NT2/D1 (cell line): ENCODE measurements at regions not wholly inside any gene's neighbourhood (a gene's known extent, or its start where the extent isn't known, plus 50 kb on each side); places are given as distances from the start of the nearest gene placed in this dataset.

Experiments used
- DNase-seq: peaks from one replicate; pipeline ENCODE4 v3.0.0-alpha.2; 2011; ENCODE audit warnings: low read depth, low spot score
- H3K27me3 ChIP-seq: 2 replicates; pipeline ENCODE4 v1.6.0; 2011; ENCODE audit warnings: mild to moderate bottlenecking; ENCODE audit not compliant: insufficient read length, insufficient read depth
- H3K36me3 ChIP-seq: 2 replicates; pipeline ENCODE4 v1.6.1; 2011; ENCODE audit warnings: mild to moderate bottlenecking, low read length, mixed read lengths; ENCODE audit not compliant: insufficient read depth, insufficient read length
- H3K4me1 ChIP-seq: 2 replicates; pipeline ENCODE4 v1.5.1; 2011; ENCODE audit not compliant: insufficient read depth, insufficient read length
- H3K4me3 ChIP-seq: 2 replicates; pipeline ENCODE4 v1.5.1; 2011; ENCODE audit warnings: low read depth; ENCODE audit not compliant: insufficient read length
- H3K9ac ChIP-seq: 2 replicates; pipeline ENCODE4 v1.6.0; 2011; ENCODE audit warnings: low read depth; ENCODE audit not compliant: insufficient read length
- H3K9me3 ChIP-seq: 2 replicates; pipeline ENCODE4 v1.5.1; 2011; ENCODE audit warnings: mild to moderate bottlenecking, low read length; ENCODE audit not compliant: insufficient read depth
- SUZ12 ChIP-seq: IDR thresholded peaks from 2 replicates; pipeline ENCODE4 v1.6.1; 2011; ENCODE audit not compliant: insufficient read length, insufficient read depth; ENCODE audit errors: extremely low read depth
- YY1 ChIP-seq: IDR thresholded peaks from 2 replicates; pipeline ENCODE4 v1.6.1; 2011; ENCODE audit not compliant: insufficient read length, insufficient read depth
- ZNF274 ChIP-seq: IDR thresholded peaks from 2 replicates; pipeline ENCODE4 v1.6.1; 2011; ENCODE audit warnings: mild to moderate bottlenecking, low read depth, low read length

DNA sequence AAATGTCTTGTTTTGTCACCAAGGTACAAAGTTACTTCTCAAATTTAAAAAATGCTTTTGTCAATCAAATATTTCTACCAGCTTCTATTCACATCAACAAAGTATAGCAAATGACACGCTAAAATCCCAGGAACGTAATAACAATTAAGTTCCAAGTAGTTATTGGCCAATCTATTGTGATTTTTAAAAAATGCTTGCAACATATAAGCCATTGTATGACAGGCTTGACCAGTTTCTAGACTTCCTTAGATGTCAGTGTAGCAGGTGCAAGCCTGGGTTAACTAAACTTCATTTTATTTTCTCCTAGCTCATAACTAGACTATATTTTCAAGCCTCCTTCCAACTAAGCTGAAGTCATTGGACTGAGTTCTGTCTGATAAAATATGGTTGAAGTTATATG, 494.5 kb upstream of the PKN2 start:
- H3K9ac ChIP-seq = no peak overlapping the region
- no peaks in the 10 kb centered on the region for H3K4me1 ChIP-seq
- no peaks in the 10 kb centered on the region for H3K36me3 ChIP-seq
- H3K4me3 ChIP-seq = no peak overlapping the region
- no peaks in the 10 kb centered on the region for H3K27me3 ChIP-seq
- no peak for DNase-seq
- H3K9me3 ChIP-seq = no peaks in the 10 kb centered on the region
- TF ChIP-seq YY1 (no peak), SUZ12 (no peak), ZNF274 (no peak)

DNA sequence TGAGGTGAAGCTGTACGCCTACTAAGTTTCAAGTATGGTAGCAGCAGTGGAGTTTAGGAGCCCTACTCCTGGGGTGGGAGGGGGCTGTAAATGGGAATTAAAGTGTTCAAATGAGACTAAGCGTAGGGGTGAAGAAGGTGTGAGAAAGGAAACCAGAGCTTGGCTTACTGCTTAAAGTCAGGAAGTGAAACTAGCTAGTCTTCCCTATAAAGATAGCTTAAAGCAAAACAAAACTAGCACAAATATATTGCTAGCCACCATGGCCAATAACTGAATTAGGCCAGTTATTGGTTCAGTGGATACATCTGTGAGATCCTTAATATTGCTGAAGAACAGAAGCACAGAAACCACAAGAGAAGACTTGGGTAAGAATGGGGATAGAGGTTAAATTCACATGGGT, 492.2 kb upstream of the PKN2 start:
- Histone ChIP-seq H3K9me3 (no peaks in the 10 kb centered on the region), H3K4me3 (no peak overlapping the region), H3K36me3 (no peaks in the 10 kb centered on the region), H3K9ac (no peak overlapping the region), H3K27me3 (no peaks in the 10 kb centered on the region), H3K4me1 (no peaks in the 10 kb centered on the region)
- TF ChIP-seq YY1 = no peak
- no peak for TF ChIP-seq ZNF274
- TF ChIP-seq SUZ12 = no peak
- no peak for DNase-seq

DNA sequence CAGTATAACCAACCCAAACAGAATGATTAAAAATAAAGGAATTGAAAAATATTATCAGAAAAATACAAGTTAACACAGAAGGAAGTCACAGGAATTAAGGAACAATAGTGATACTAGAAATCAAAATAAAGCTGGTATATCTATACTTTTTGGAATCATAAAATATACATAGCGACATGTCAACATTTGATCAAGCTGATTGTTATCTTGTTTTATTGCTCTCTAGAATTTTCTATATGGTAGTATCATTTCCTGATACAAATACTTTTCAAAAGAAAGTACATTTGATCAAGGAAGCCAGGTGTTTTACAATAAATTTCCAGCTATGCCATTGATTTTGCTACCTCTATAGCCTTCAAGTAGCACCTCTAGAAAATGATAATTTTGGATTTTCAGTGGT, 489.5 kb upstream of the PKN2 start:
- Histone ChIP-seq H3K9me3 (no peaks in the 10 kb centered on the region), H3K36me3 (no peaks in the 10 kb centered on the region), H3K27me3 (no peaks in the 10 kb centered on the region), H3K4me1 (no peaks in the 10 kb centered on the region), H3K9ac (no peak overlapping the region), H3K4me3 (no peak overlapping the region)
- DNase-seq = no peak
- TF ChIP-seq ZNF274 = no peak

DNA sequence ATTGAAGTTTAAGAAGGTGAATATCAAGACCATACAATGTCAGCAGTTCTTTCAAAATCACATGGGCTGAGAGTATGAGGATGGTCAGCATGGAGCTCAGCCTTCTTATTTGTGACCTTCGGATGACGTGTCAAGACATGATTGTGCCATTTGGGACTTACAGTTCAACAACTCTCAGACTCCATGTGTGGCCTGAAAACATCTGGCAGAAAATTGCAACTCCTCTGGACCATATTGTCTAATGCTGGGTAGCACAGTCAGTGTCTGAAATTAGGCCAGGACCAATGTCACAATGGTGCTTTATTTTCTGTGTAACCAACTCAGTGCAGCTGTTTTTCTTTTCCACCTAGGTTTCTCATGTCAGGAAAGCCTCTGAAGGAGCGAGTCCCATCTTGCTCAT, 483.5 kb upstream of the PKN2 start:
- H3K9me3 ChIP-seq = no peaks in the 10 kb centered on the region
- TF ChIP-seq YY1 (no peak), SUZ12 (no peak), ZNF274 (no peak)

DNA sequence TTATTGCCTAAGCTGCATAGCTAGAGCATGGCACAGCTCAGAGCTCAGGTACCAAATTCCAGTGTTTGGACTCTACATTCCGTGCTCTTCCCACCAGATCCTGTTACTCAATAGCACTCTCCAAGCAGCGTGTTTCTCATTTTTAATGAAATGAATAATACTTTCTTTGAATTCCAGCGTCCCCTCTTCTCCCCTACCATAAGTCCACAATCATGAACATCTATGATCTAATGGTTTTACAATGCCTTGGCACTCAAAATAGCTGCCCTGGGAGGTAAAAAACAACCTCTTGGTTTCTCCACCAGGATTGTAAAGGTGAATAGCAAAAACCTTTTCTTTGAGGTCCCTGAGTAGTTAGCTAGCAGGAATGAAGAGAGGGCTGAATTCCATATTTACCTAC, 480.0 kb upstream of the PKN2 start:
- no peak overlapping the region for H3K4me3 ChIP-seq

More for the DNA sequence above, 483.5 kb upstream of the PKN2 start:
- H3K9ac ChIP-seq = no peak overlapping the region
- no peaks in the 10 kb centered on the region for H3K4me1 ChIP-seq
- no peak overlapping the region for H3K4me3 ChIP-seq
- no peak for DNase-seq
- H3K27me3 ChIP-seq = no peaks in the 10 kb centered on the region
- no peaks in the 10 kb centered on the region for H3K36me3 ChIP-seq

DNA sequence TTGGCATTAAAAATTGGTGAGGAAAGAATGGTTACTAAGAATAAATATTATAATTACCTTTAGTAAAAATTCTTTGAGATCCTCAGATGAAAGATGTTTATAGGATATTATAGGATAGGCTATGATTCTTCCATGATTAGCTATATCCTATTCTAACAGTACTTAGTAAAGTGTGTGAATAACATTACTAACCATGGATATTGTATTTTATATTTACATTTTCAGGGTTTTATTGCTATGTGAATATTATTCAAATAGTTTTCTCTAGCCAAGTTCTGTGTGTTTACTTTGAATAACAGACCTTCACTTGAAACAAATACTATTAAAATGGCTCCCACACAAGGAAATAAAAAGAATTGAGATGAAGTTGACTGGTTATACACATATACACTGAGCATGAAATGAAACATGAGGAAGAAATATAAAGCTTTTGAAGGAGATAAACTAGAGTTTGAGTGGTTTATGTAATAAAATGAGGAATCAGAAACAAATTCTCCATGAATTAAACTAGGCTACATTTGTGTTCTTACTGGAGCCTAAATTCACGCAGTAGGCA, 479.4 kb upstream of the PKN2 start:
- no peak overlapping the region for H3K9ac ChIP-seq
- H3K4me1 ChIP-seq = no peaks in the 10 kb centered on the region
- H3K27me3 ChIP-seq = no peaks in the 10 kb centered on the region
- no peak overlapping the region for H3K4me3 ChIP-seq
- no peaks in the 10 kb centered on the region for H3K9me3 ChIP-seq
- no peak for TF ChIP-seq SUZ12
- TF ChIP-seq YY1 = no peak
- TF ChIP-seq ZNF274 = no peak
- no peaks in the 10 kb centered on the region for H3K36me3 ChIP-seq
- no peak for DNase-seq

More for the DNA sequence above, 480.0 kb upstream of the PKN2 start:
- Histone ChIP-seq H3K9me3 (no peaks in the 10 kb centered on the region), H3K36me3 (no peaks in the 10 kb centered on the region), H3K9ac (no peak overlapping the region), H3K4me1 (no peaks in the 10 kb centered on the region), H3K27me3 (no peaks in the 10 kb centered on the region)
- no peak for TF ChIP-seq ZNF274
- TF ChIP-seq SUZ12 = no peak
- TF ChIP-seq YY1 = no peak
- DNase-seq = no peak

DNA sequence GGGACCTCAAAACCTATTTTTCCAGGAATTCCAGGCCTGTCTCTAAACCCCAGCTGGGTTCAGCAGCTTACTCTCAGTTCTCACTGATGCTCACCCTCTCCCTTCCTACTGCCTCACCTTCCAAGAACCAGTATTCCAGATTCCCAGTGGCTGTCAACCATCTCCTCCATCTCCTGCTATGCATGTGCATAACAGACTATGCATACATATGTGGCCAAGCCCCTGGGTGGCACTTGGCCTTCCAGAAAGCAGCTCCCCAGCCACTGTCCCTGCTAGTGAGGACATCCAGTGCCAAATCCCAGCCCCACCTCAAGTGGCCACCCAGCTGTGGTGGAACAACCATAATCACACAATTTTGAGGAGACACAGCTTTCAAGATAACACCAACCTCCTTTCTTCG, 475.7 kb upstream of the PKN2 start:
- Histone ChIP-seq H3K4me1 (no peaks in the 10 kb centered on the region), H3K36me3 (no peaks in the 10 kb centered on the region), H3K27me3 (no peaks in the 10 kb centered on the region), H3K9ac (no peak overlapping the region), H3K9me3 (no peaks in the 10 kb centered on the region), H3K4me3 (no peak overlapping the region)
- TF ChIP-seq YY1 (no peak), SUZ12 (no peak), ZNF274 (no peak)
- DNase-seq = no peak
